ENCODE measurements at regions not wholly inside any gene's neighbourhood (a gene's known extent, or its start where the extent isn't known, plus 50 kb on each side); places are given as distances from the start of the nearest gene placed in this dataset.

DNA sequence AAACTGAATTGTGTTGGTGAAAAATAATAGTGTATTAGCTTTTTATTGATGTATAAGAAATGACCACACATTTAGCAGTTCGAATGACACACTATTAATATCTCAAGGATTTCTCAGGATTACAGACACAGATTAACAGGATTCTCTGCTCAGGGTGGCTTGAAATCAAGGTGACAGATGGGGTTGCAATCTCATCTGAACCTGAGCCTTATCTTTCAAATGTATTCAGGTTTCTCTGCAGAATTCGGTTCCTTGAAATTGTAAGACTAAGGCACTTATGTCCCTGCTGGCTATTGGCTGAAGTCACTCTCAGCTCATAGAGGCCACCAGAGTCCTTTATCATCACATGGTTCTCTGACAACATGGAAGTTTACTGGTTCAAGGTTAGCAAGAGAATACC is 1780.1 kb downstream of the ARAP2 start:
- intact Hi-C loops (cut with micrococcal nuclease): no loop called here
- Histone ChIP-seq H3K27me3 (ENCODE audit: control insufficient read depth, insufficient read depth, low read length) (no peaks in the 10 kb centered on the region), H3K27ac (ENCODE audit: low read length) (no peak overlapping the region), H3K4me3 (ENCODE audit: low read length) (no peak overlapping the region), H3K36me3 (ENCODE audit: control insufficient read depth, insufficient read depth, low read length) (no peaks in the 10 kb centered on the region), H3K9me3 (ENCODE audit: control insufficient read depth, insufficient read depth, low read length) (peaks cover 3% of the 10 kb centered on the region), H3K4me1 (ENCODE audit: control insufficient read depth, insufficient read depth, low read length) (no peaks in the 10 kb centered on the region)
- ATAC-seq (no peak), DNase-seq (no peak)
- Mint-ChIP-seq H3K4me3 (no peak overlapping the region), H3K36me3 (no peaks in the 10 kb centered on the region), H3K9me3 (peaks cover 14 to 15% of the 10 kb centered on the region in 2 donors), H3K27ac (no peak overlapping the region), H3K4me1 (no peaks in the 10 kb centered on the region), H3K27me3 (ENCODE audit: low read depth in 2 of 2) (no peaks in the 10 kb centered on the region)
- TF ChIP-seq, protein P1, sequence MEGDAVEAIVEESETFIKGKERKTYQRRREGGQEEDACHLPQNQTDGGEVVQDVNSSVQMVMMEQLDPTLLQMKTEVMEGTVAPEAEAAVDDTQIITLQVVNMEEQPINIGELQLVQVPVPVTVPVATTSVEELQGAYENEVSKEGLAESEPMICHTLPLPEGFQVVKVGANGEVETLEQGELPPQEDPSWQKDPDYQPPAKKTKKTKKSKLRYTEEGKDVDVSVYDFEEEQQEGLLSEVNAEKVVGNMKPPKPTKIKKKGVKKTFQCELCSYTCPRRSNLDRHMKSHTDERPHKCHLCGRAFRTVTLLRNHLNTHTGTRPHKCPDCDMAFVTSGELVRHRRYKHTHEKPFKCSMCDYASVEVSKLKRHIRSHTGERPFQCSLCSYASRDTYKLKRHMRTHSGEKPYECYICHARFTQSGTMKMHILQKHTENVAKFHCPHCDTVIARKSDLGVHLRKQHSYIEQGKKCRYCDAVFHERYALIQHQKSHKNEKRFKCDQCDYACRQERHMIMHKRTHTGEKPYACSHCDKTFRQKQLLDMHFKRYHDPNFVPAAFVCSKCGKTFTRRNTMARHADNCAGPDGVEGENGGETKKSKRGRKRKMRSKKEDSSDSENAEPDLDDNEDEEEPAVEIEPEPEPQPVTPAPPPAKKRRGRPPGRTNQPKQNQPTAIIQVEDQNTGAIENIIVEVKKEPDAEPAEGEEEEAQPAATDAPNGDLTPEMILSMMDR (IDR thresholded peaks at IDR 0.05): no peak
- 82% methylated on average over 1 of the region's 2 CpGs for WGBS (ENCODE audit: insufficient coverage)

DNA sequence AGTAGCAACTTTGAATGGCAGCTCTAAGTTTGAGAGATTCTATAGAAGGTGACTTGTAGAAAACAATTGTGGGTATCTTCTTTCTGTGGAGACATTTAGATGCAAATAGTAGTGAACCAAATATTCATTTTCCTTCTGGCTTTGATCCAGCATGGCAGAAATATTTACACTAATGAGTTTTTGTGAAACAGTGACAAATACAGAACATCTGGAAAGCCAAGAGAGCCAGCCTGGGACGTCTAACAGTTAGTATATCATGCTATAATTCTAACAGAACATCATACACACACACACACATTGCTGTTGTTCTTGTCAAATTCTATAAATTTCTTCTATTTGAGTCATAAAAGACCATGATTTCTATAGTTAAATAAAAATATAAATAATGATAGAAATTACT is 1777.9 kb downstream of the ARAP2 start:
- H3K27me3 ChIP-seq (ENCODE audit: control insufficient read depth, insufficient read depth, low read length): no peaks in the 10 kb centered on the region
- no peak for DNase-seq
- Mint-ChIP-seq H3K36me3 (no peaks in the 10 kb centered on the region), H3K4me3 (no peak overlapping the region), H3K27me3 (ENCODE audit: low read depth in 2 of 2) (no peaks in the 10 kb centered on the region), H3K27ac (no peak overlapping the region), H3K4me1 (no peaks in the 10 kb centered on the region), H3K9me3 (peaks cover 12 to 13% of the 10 kb centered on the region in 2 donors)
- H3K27ac ChIP-seq (ENCODE audit: low read length): no peak overlapping the region
- H3K4me3 ChIP-seq (ENCODE audit: low read length): no peak overlapping the region
- H3K9me3 ChIP-seq (ENCODE audit: control insufficient read depth, insufficient read depth, low read length): peaks cover 3% of the 10 kb centered on the region
- no peak for ATAC-seq
- H3K4me1 ChIP-seq (ENCODE audit: control insufficient read depth, insufficient read depth, low read length): no peaks in the 10 kb centered on the region
- 25% methylated on average over 1 of the region's 1 CpG for WGBS (ENCODE audit: insufficient coverage)
- TF ChIP-seq, protein P1 (IDR thresholded peaks at IDR 0.05): no peak
- intact Hi-C loops (cut with micrococcal nuclease): no loop called here
- H3K36me3 ChIP-seq (ENCODE audit: control insufficient read depth, insufficient read depth, low read length): no peaks in the 10 kb centered on the region

DNA sequence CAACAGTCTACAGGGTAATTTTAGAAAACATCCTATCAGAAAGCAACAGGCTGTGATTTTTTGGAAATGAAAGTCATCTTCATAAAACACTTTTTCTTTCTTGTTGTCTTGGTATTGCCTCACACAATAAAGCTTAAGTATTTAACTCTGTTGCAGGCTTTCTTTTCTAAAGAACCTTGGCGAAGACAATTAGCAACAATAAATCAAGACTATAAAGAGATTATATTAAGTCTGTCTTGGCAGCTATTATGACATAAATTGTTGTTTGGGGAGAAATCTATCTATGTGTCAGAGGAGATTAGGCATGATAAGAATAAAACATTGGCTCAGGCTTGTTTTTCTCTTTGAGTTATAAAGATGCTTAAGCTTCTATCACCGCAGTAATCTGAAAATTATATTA is 1774.8 kb downstream of the ARAP2 start:
- intact Hi-C loops (cut with micrococcal nuclease): no loop called here
- Histone ChIP-seq H3K4me3 (ENCODE audit: low read length) (no peak overlapping the region), H3K4me1 (ENCODE audit: control insufficient read depth, insufficient read depth, low read length) (no peaks in the 10 kb centered on the region), H3K27me3 (ENCODE audit: control insufficient read depth, insufficient read depth, low read length) (no peaks in the 10 kb centered on the region), H3K27ac (ENCODE audit: low read length) (no peak overlapping the region), H3K36me3 (ENCODE audit: control insufficient read depth, insufficient read depth, low read length) (no peaks in the 10 kb centered on the region), H3K9me3 (ENCODE audit: control insufficient read depth, insufficient read depth, low read length) (no peaks in the 10 kb centered on the region)
- TF ChIP-seq, protein P1 (IDR thresholded peaks at IDR 0.05): no peak
- Mint-ChIP-seq H3K9me3 (peaks cover 11 to 14% of the 10 kb centered on the region in 2 donors), H3K36me3 (no peaks in the 10 kb centered on the region), H3K4me3 (no peak overlapping the region), H3K27ac (no peak overlapping the region), H3K27me3 (ENCODE audit: low read depth in 2 of 2) (no peaks in the 10 kb centered on the region), H3K4me1 (no peaks in the 10 kb centered on the region)
- no CpG with 5 or more reads among the region's 2 CpGs for WGBS (ENCODE audit: insufficient coverage)
- ATAC-seq (no peak), DNase-seq (no peak)

DNA sequence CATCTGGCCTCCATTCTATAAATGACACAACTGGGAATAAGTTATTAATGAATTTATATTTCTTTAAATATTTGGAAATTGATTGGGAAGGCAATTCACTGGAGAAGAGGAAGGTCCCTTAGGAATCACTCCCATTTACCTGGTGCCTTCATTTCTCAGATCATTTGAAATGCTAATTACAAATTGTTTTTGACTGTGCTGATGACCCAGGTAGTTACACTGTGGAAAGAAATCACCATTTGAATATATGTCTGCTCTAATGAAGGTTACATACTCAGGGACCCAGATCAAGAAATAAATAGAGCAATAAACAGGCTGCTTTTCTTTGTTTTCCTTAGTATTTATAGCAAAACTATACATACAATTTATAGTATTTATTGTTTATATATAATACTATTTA is 1759.1 kb downstream of the ARAP2 start:
- Histone ChIP-seq H3K9me3 (ENCODE audit: control insufficient read depth, insufficient read depth, low read length) (no peaks in the 10 kb centered on the region), H3K36me3 (ENCODE audit: control insufficient read depth, insufficient read depth, low read length) (no peaks in the 10 kb centered on the region), H3K27me3 (ENCODE audit: control insufficient read depth, insufficient read depth, low read length) (no peaks in the 10 kb centered on the region), H3K4me1 (ENCODE audit: control insufficient read depth, insufficient read depth, low read length) (no peaks in the 10 kb centered on the region), H3K27ac (ENCODE audit: low read length) (no peak overlapping the region), H3K4me3 (ENCODE audit: low read length) (no peak overlapping the region)
- Mint-ChIP-seq H3K27ac (no peak overlapping the region), H3K36me3 (peaks cover 7% of the 10 kb centered on the region), H3K4me1 (no peaks in the 10 kb centered on the region), H3K27me3 (ENCODE audit: low read depth in 2 of 2) (no peaks in the 10 kb centered on the region), H3K4me3 (no peak overlapping the region), H3K9me3 (peaks cover 10 to 15% of the 10 kb centered on the region in 2 donors)
- TF ChIP-seq, protein P1 (IDR thresholded peaks at IDR 0.05): no peak
- intact Hi-C loops (cut with micrococcal nuclease): no loop called here
- ATAC-seq (no peak), DNase-seq (no peak)

Measured in natural killer cell (primary cell).